Caki2 (cell line): ENCODE measurements at regions not wholly inside any gene's neighbourhood (a gene's known extent, or its start where the extent isn't known, plus 50 kb on each side); places are given as distances from the start of the nearest gene placed in this dataset.

ENCODE experiments used
- DNase-seq: peaks from one replicate; pipeline ENCODE4 v3.0.0-alpha.2; 2015; ENCODE audit warnings: low read depth
- in situ Hi-C: cut with HindIII; loops from 2 replicates; pipeline ENCODE4 v1.10.0; 2016; ENCODE audit warnings: low sequenced_read_pairs, low pct_unique_long_range_greater_than_20kb, mixed read lengths

DNA sequence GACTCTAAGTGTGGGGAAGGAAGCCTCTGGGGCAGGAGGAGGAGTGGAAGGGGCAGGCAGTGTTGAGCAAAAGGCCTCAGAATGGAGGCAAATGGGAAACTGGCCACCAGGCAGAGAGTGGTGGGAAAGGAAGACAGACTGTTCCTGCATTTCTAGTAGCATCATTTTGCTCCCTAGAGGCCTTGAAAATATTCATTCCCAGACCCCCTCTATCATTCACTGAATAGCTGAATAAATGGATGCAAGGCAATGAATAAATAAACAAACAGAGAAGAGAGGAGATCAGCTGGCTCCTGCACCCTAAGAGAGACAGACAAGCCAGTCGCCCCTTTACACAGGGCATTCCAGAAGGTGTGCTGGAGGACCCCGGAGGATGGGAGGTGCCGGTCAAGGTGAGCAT lies 511.9 kb downstream of the BCOR start:
- in situ Hi-C loops, result no loop called here
- DNase-seq, result no peak

DNA sequence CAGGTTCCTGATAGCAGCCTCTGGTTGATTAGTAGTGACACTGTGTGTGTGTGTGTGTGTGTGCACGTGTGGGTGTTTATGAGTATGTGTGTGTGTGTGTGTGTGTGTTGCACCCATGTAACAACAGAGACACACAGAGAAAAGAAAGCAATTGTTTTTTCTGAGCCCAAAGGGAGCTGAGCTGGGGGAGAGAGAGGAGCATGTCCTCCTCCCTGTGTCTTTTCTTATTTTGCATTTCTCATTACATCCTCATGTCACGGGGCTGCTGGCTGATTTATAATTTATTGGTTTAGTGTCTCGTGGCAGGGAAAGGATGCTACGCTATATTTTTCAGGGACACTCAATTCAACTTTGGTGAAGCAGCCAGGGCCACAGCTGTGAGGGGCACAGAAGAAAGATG lies 511.4 kb downstream of the BCOR start:
- in situ Hi-C loops, result no loop called here
- DNase-seq, result no peak

DNA sequence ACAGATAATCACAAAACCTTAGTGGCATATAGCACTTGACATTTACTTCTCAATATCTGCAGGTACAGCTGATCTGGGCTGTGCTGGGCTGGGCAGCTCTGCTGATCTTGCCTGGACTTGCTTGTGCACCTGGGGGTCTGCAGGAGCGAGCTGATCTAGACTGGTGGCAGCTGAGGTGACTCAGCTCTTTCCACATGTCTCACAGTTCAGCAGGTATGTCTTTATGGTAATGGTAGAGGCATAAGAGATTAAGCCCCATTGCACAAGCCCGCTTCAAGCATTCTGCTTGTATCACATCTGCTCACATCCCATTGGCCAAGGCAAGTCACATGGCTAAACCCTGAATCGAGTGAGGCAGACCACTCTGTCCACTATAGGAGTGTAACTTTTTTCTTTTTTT lies 506.7 kb downstream of the BCOR start:
- DNase-seq, result no peak
- in situ Hi-C loops, result no loop called here

DNA sequence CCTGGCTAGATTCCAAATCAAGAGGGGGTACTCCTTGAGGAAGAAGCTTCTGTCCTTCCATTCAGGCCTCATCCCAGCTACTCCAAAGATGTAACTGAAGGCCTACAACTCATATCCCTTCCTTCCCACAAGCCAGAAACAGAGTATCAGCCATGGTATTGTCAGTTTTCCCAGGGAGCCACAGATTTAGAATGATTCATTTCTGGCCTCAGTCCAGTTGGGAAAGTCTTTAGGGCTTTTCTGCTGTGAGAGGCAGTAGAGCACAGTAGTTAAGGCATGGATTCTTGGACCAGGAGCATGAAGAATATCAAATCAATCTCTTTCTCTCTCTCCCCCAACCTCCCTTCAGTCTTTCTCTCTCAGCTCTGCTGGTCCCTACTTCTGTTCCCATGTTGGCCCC lies 505.0 kb downstream of the BCOR start:
- DNase-seq, result no peak
- in situ Hi-C loops, result no loop called here

DNA sequence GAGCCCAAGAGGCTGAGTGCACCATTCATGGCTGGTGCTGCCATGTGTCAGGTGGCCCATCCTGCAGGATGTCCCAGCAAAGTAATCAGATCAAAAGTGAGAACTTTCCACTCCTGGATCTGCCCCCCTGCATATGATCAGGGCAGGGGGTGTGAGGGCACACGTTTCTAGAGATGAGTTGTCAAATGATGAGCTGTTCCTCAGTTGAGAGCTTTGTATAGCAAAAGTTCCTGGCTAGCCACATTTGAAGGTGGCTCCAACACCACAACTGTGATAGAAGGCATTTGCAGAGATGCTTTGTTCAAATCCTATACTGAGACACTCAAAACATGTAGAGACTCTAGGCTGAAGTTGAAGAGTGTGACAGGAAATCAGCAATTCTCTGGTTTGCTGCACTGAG lies 501.8 kb downstream of the BCOR start:
- DNase-seq, result no peak
- in situ Hi-C loops, result no loop called here

DNA sequence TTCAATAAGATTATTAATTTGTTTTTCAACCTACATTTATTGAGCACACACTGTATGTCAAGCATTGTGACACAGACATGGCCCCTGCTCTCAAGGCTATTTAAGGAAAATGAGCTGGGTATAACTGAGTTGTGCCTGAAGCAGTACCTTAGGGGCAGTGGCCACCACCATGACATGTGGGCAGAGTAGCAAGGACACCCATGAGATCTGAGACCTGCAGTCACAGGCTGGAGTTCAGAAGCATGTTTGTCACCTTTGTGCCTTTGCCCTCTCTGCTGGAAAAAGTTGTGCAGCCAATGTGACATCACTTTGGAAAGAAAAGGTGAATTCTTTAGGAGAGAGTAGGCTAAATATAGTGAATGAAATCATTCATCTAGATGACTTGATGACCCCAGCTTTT lies 501.3 kb downstream of the BCOR start:
- no peak for DNase-seq
- in situ Hi-C loops, result no loop called here

DNA sequence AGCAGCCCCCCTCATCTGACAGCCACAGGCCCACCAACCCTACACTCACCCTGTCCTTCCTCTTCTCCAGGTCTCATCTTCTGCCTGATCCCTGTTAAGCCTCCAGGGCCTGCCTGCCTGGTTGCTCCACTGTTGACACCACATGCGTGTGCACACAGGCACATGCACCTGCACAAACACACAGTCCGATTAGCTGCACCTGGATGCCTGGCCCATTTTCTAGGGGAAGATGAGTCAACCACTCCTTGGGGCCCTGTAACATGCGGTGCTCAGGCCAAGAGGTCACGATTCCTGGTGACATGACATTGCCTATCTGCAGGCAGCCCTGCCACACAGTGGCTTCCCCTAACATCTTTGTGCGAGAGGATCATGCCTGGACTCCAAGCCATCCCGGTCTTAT lies 498.4 kb downstream of the BCOR start:
- no peak for DNase-seq
- in situ Hi-C loops, result no loop called here

DNA sequence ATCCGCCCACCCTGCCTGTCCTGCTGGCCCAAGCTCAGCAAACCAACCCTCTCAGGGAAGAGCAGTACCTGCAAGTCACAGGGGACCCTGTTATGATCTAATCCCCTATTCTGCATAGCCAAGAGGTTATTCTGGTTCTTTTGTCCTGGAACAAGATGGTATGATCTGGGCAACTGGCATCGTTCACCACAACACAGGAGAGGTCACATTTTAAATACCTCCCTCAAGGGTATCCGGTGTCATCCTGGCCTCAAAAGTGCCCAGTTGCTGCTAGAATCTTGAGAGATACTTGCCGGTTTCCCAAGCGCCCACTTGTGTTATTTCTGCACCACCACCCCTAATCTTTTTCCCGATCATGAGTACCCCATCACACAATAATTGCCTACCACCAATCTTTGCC lies 497.5 kb downstream of the BCOR start:
- in situ Hi-C loops, result no loop called here
- no peak for DNase-seq

DNA sequence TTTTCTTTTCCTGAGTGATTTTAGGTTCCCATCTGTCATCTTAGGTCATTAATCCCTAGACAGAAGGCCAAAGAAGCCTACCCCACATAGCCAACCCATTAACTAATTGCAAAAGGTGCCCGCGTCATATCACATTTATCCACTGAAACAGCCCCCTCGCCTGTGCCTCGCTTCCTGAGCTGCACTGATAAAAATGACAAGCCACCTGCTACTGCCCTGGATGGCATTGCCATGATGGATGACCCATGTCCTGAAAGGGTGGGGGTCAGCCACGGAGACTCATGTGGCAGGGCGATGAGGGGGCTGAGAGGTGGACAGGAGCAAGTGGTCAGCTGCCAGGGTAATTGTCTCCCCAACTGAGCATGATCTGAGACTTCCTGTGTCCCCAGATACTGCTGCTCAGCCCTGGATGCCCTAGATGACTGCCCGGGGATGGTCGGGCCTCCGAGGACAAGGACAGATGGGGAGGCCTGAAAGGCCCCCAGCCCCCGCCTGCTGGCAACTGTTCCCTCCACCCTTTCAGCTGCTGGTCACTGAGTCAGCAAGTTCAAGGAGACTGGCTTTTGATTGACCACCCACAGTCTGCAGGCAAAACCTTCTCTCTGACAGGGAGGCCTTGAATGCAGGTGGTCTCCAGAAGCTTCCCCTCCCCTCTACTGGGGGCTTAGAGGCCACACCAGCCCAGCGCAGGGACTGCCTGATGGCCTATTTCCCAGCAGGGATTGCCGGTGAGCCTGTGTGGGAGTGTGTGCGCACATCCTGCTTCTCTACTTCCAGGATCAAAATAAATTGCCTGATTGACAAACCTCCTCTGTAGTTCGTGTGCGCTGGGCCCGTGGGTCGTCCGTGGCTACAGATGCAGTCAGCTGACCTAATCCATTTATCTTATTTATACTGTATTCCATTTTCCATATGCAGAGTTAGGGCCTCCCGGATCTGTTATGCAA lies 496.3 kb downstream of the BCOR start:
- in situ Hi-C loops, result no loop called here

DNA sequence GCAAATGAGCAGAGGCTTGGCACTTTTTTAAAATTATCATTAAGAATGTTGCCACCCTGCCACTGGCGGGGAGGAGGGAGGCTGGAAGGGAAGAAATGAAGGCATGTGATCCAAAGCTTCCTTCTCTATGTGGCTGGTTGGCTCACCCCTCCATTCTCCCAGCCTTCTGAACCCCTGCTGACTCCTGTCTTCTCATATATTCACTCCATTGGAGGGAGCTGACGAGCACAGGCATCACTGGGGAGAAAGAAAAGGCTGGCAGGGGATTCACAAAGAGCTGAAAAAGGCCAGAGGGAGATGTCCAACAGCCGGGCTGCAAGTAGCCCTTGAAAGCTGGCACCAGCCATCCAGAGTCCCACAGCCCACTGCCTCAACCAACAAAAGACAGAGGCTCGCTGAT lies 495.6 kb downstream of the BCOR start:
- in situ Hi-C loops, result no loop called here

More for the DNA sequence above, 496.3 kb downstream of the BCOR start:
- no peak for DNase-seq

DNA sequence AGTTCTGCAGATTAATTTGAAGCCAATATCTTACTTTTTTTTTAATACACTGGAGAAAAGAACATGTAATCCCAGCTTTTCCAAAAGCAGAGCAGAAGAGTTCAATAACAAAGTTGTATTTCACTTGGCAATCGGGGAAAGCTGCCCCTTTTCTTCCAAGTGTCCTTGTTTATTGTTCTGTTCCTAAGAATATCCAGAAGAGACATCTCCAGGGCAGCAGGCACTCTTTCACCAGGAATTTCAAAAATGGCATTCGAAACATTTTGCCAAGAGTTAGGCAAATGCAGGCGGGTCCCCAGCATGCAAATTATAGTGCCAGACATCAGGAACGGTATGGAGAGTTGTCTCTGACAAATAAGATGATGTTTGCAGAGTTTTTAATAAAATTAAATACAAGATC lies 494.5 kb downstream of the BCOR start:
- in situ Hi-C loops, result no loop called here
- DNase-seq, result no peak

More for the DNA sequence above, 495.6 kb downstream of the BCOR start:
- DNase-seq, result no peak

DNA sequence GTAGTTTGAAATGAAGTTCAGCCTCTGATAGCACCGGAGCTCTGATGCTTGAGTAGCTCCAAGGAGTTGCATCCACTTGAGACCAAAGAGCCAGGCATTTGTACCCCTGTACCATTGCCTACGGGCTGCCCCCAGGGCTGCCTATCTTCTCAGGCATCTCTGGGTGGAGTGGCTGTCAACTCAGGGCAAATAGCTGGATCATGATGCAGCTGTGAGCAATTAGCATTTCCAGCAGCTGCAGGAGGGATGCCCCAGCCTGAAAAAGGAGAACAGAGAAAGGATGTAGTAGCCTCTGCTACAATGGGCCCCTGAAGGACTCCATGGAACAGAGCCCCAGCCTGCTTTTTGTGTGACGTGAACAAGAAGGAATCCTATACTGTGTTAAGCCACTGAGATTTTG lies 492.6 kb downstream of the BCOR start:
- no peak for DNase-seq
- in situ Hi-C loops, result no loop called here

DNA sequence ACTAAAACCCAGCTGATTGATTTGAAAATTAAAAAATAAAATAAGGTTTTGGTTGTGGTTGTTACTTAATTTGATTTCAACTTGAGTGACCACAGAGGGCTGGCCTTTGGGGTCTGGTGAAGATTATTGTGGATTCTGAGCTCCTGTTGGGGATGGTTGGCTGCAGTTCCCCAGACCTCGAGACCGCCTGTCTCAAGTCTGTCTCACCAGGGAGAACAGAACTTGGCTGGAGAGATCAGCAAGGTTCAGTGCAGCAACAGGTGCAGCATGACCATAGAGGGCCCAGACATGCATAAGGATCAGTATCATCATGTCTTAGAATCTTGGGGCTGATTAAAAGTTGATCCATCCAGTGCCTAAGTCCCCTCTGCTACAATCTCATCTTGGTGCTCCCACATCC lies 491.9 kb downstream of the BCOR start:
- no peak for DNase-seq
- in situ Hi-C loops, result no loop called here

DNA sequence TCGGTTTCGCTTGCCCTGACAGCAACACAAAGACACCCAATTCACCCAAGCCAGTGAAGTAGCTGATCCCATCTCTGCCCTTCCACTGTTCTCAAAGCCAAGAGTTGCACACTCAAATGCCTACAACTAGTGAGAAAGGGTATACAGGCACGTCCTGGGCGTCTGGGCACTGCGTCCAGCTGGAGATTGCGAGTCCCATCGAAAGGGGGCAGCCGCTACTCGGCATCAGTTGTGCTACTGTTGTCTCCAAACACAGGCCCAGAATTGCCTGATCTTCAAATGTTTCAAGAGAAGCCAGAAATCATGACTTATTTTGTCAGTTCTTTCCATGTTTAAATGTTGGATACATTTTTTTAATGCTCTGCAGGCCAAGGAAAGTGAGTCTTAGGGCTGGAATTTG lies 487.8 kb downstream of the BCOR start:
- DNase-seq, result no peak
- in situ Hi-C loops, result no loop called here

DNA sequence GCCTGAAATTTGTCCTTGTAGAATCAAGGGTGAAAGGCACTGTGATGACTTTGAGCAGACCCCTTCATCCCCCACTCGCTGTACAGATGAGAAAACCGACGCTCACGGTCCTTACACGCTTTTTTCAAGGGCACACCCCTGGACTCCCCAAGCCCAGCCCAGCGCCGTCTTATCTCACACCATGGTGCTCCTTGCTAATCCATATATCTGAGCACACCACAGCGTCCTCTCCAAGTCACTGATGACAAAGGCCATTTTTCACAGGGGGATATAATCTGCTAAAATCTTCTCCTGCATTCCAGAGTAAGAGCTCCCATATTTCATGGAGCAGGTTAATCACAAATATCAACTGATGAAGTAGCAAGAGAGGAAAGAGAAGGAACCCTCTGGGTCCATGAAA lies 486.3 kb downstream of the BCOR start:
- in situ Hi-C loops, result no loop called here

DNA sequence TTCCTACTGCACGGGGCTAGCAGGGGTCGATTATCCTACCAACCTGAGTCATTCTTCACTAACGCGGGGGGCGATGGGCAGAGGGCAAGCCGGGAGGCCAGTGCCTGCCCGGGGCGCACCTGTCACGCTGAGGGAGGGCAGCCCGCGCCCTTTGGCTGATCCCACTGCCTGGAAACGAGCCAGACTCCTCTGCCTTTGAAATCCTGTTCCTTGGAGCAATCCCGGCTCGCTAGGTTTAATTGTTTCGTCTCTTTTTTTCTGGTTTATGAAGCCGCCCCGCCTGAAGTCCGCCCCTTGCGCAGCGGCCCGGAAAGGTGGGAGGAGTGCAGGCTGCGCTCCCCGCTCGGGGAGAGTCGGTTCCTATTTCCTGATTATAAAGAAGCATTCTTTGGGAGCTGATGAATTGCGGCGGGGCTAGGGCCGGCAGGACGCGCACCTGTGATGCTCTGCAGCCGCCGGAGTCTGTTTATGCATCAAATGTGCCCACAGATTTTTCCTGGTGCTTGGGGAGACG lies 484.2 kb downstream of the BCOR start:
- in situ Hi-C loops, result no loop called here
- peak; percentile 78 for DNase-seq

More for the DNA sequence above, 486.3 kb downstream of the BCOR start:
- DNase-seq, result no peak

DNA sequence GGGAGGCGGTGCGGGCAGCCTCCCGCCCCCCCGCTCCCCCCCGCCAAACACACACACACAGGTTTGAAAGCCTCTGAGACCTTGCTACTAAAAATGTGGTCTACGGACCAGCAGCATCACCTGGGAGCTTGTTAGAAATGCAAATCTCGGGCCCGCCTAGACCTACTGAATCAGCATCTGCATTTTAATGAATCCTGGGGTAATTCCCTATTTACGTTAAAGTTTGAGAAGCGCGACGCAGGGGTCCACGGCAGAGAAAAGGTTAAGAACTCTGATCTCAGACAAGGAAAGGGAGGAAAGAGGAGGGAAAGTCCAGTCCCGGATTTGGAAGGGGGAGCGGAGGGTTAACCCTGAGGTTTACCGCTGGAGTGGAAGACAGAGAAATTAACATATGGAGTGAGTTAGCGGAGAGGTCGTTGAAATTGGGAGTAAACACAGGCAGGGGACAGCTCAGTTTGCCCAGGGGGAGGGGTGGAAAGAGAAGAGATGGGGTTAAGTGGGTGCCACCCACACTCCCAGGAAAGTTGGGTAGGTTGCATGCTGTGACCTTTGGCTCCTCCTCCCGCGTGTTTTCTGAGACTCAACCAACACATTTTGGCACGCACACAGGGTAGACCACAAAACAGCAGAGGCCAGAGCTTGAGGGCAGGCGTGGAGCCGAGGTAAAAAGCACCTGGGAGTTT lies 483.6 kb downstream of the BCOR start:
- in situ Hi-C loops, result no loop called here
- peak; percentile 5 for DNase-seq

DNA sequence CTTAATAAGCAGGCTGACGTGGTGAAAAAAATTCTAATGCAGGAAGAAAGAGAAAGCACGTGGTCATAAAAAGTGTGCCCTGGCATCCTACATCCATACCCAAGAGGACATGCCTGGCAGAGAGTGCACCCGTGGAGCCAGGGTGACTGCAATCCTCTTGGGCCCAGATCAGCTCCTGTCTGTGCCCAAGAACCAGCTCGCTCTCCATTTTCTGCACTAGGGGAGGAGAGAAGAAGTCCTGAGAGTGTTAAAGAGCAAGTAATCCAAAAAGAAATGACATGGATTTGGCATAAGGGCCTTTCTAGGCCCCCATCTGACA lies 483.1 kb downstream of the BCOR start:
- in situ Hi-C loops, result no loop called here
- peak; percentile 0 for DNase-seq

DNA sequence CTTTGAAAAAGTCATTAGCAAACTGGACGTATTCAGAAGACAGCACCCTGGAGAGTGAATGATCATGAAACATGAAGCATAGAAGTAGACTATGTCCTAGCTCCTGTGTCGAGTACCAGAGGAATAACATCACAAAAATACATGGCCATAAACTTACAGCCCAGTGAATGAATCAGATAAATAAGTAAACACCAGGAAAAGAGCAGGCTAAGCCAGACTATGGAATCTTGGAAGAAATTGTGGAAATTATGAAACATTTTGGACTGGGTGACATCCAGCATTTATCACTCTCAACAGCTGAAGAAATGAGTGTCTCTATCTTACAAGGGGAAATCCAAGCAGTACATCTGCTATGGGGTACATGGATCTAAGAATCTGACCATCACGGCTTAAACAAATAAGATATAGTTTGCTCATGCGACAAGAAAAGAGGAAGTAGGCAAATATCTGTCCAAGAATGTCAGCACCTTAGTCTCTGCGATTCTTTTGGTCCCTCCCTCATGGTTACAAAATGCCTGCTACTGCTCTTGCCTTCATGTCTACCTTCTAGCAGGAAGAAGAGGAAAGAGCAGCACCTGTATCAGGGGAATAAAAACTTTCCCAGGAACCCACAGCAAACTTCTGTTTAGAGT lies 481.5 kb downstream of the BCOR start:
- in situ Hi-C loops, result no loop called here
- DNase-seq, result no peak
